Left ventricle myocardium inferior (tissue), 1 donor: ENCODE measurements at regions not wholly inside any gene's neighbourhood (a gene's known extent, or its start where the extent isn't known, plus 50 kb on each side); places are given as distances from the start of the nearest gene placed in this dataset.
"Not testable (repeated sequence)": the region's sequence is repeated elsewhere in the genome, so short reads cannot be mapped to it uniquely, and the experiment has no call there.

Source experiments
- DNase-seq: peaks from one replicate; pipeline ENCODE4 v3.0.0-alpha.2; 2020
- H3K27ac ChIP-seq: fragments of 200-600 bp; replicated peaks from 2 replicates; pipeline ENCODE4 v1.8.0; 2021
- H3K27me3 ChIP-seq: fragments of 200-600 bp; 2 replicates; pipeline ENCODE4 v1.8.0; 2021; ENCODE audit warnings: low read depth
- H3K36me3 ChIP-seq: fragments of 200-600 bp; 2 replicates; pipeline ENCODE4 v1.8.0; 2021
- H3K4me1 ChIP-seq: fragments of 200-600 bp; 2 replicates; pipeline ENCODE4 v1.8.0; 2021
- H3K4me3 ChIP-seq: fragments of 200-600 bp; 2 replicates; pipeline ENCODE4 v1.8.0; 2021; ENCODE audit warnings: mild to moderate bottlenecking, moderate library complexity
- H3K9me3 ChIP-seq: fragments of 200-600 bp; replicated peaks from 2 replicates; pipeline ENCODE4 v1.8.0; 2021
- intact Hi-C: fragments of 100-400 bp; cut with micrococcal nuclease; formaldehyde crosslinking; loops from one replicate; pipeline ENCODE4 v1.11.0; 2022
- TF ChIP-seq, protein P1 (sequence below): fragments of 200-600 bp; IDR thresholded peaks from 2 replicates; pipeline ENCODE4 v1.8.0; 2021; ENCODE audit warnings: antibody characterized with exemption, mild to moderate bottlenecking, borderline replicate concordance
- donor health status: DM: no; HTN: yes; CAD: no; lungs with severe emphysema.

DNA sequence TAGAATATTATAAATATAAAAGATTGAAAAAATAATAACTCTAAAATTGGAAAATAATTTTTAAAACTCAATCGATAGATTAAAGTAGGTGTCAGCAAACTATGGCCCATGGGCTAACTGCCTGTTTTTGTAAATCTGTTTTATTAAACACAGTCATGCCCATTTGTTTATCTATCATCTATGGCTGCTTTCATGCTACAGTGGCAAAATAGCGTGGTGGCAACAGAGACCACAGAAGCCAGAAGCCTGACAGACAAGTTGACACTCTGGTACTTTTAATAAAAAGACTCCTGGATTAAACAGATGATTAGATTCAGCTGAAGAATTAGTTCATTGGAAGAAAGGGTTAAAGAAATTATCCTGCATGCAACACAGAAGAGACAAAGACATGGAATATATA lies 400.7 kb upstream of the RORB start:
- Histone ChIP-seq H3K36me3 (no peaks in the 10 kb centered on the region), H3K4me1 (no peaks in the 10 kb centered on the region), H3K4me3 (no peak overlapping the region), H3K27me3 (no peaks in the 10 kb centered on the region), H3K27ac (no peak overlapping the region), H3K9me3 (no peaks in the 10 kb centered on the region)
- intact Hi-C loops = no loop called here
- DNase-seq = no peak
- TF ChIP-seq, protein P1, sequence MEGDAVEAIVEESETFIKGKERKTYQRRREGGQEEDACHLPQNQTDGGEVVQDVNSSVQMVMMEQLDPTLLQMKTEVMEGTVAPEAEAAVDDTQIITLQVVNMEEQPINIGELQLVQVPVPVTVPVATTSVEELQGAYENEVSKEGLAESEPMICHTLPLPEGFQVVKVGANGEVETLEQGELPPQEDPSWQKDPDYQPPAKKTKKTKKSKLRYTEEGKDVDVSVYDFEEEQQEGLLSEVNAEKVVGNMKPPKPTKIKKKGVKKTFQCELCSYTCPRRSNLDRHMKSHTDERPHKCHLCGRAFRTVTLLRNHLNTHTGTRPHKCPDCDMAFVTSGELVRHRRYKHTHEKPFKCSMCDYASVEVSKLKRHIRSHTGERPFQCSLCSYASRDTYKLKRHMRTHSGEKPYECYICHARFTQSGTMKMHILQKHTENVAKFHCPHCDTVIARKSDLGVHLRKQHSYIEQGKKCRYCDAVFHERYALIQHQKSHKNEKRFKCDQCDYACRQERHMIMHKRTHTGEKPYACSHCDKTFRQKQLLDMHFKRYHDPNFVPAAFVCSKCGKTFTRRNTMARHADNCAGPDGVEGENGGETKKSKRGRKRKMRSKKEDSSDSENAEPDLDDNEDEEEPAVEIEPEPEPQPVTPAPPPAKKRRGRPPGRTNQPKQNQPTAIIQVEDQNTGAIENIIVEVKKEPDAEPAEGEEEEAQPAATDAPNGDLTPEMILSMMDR = no peak

DNA sequence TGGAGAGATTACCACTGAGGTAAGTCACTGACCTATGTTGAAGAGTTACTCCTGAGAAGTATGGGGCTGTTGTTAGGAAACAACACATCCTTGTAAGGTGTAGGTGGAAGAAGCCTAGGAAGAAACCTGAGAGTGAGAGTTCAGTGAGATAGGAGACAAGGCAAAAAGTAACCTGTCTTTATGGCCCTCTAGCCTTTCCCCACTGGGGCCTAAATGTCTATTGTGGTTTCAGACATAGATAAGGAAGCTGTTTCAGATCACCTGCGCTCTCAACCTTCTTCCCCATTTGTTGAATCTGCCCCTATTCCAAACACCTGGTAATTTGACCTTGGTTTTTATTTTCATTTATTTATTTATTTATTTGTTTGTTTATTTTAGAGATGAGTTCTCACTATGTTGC lies 397.1 kb upstream of the RORB start:
- TF ChIP-seq, protein P1 = no peak
- no peak for DNase-seq
- H3K27me3 ChIP-seq = no peaks in the 10 kb centered on the region
- H3K9me3 ChIP-seq = peaks cover 17% of the 10 kb centered on the region
- no peaks in the 10 kb centered on the region for H3K4me1 ChIP-seq
- intact Hi-C loops = no loop called here
- no peaks in the 10 kb centered on the region for H3K36me3 ChIP-seq
- H3K27ac ChIP-seq = no peak overlapping the region
- H3K4me3 ChIP-seq = no peak overlapping the region

DNA sequence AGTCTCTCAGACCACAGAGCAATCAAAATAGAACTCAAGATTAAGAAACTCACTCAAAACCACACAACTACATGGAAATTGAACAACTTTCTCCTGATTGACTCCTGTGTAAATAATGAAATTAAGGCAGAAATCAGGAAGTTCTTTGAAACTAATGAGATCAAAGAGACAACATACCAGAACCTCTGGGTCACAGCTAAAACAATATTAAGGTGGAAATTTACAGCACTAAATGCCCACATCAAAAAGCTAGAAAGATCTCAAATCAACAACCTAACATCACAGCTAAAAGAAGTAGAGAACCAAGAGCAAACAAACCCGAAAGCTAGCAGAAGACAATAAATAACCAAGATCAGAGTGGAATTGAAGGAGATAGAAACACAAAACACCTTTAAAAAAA lies 395.0 kb upstream of the RORB start:
- not testable (repeated sequence) for H3K27me3 ChIP-seq

DNA sequence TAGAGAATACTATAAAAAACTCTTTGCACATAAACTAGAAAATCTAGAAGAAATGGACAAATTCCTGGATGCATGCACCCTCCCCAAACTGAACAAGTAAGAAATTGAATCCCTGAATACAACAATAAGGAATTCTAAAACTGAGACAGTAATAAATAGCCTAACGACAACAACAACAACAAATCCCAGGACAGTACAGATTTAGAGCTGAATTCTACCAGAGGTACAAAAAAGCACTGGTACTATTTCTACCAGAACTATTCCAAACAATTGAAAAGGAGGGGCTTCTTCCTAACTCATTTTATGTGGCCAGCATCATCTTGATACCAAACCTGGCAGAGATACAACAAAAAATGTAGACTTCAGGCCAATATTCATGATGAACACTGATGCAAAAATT lies 394.4 kb upstream of the RORB start:
- Histone ChIP-seq H3K36me3 (no peaks in the 10 kb centered on the region), H3K4me3 (no peak overlapping the region), H3K9me3 (peaks cover 19% of the 10 kb centered on the region), H3K27me3 (no peaks in the 10 kb centered on the region), H3K4me1 (no peaks in the 10 kb centered on the region), H3K27ac (no peak overlapping the region)
- TF ChIP-seq, protein P1 = no peak
- intact Hi-C loops = no loop called here
- no peak for DNase-seq

More for the DNA sequence above, 395.0 kb upstream of the RORB start:
- H3K36me3 ChIP-seq, H3K4me3 ChIP-seq, intact Hi-C loops, DNase-seq, H3K4me1 ChIP-seq, H3K27ac ChIP-seq: not testable (repeated sequence)
- H3K9me3 ChIP-seq = peaks cover 19% of the 10 kb centered on the region

DNA sequence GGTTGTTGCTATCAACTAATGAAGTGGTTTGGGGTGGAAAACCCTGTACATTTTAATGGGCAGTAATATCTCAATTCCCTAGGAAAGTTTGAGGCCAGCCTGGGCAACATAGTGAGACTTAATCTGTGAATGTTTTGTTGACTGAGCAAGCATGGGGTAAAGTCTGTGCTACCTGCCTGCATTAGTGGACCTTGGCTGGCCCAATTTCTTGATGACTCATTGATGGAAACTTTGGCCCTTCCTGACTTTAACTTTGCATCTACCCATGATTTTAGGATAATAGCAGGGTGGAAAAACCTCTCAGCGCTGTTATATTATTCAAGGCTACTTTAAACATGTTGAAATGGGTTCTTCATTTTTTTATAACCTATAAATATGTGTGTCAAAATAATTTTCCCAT lies 389.4 kb upstream of the RORB start:
- TF ChIP-seq, protein P1 = no peak
- Histone ChIP-seq H3K4me1 (no peaks in the 10 kb centered on the region), H3K27ac (no peak overlapping the region), H3K9me3 (peaks cover 19% of the 10 kb centered on the region), H3K4me3 (no peak overlapping the region), H3K36me3 (no peaks in the 10 kb centered on the region), H3K27me3 (no peaks in the 10 kb centered on the region)
- intact Hi-C loops = no loop called here
- DNase-seq = no peak

DNA sequence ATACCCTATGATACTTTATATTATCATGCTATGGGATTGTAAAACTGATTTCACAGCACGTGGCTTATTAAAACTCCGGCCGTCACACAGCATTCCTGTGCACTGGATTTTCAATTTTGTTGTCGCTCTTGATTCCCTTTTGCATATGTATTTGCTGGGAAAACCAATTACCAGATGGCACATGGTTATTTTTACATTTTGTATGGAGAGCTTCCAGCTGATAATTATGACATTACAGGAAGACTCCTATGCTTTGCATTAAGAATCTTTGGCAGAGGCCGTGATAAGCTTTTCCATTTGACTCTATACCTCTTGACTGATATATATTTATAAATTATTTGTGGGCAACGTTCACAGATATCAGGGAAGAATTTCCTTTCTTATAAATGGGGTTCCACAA lies 381.2 kb upstream of the RORB start:
- DNase-seq = no peak
- Histone ChIP-seq H3K27ac (no peak overlapping the region), H3K9me3 (no peaks in the 10 kb centered on the region), H3K4me3 (no peak overlapping the region), H3K4me1 (no peaks in the 10 kb centered on the region), H3K36me3 (no peaks in the 10 kb centered on the region), H3K27me3 (no peaks in the 10 kb centered on the region)
- intact Hi-C loops = no loop called here
- TF ChIP-seq, protein P1 = no peak
